CD4-positive, alpha-beta T cell treated with Interleukin-17A for 4 hours (primary cell): ENCODE measurements at regions not wholly inside any gene's neighbourhood (a gene's known extent, or its start where the extent isn't known, plus 50 kb on each side); places are given as distances from the start of the nearest gene placed in this dataset.
"Not testable (repeated sequence)": the region's sequence is repeated elsewhere in the genome, so short reads cannot be mapped to it uniquely, and the experiment has no call there.

Experiments
- DNase-seq: peaks from one replicate; pipeline ENCODE4 v3.0.0-alpha.2; 2020; ENCODE audit warnings: mixed read lengths

DNA sequence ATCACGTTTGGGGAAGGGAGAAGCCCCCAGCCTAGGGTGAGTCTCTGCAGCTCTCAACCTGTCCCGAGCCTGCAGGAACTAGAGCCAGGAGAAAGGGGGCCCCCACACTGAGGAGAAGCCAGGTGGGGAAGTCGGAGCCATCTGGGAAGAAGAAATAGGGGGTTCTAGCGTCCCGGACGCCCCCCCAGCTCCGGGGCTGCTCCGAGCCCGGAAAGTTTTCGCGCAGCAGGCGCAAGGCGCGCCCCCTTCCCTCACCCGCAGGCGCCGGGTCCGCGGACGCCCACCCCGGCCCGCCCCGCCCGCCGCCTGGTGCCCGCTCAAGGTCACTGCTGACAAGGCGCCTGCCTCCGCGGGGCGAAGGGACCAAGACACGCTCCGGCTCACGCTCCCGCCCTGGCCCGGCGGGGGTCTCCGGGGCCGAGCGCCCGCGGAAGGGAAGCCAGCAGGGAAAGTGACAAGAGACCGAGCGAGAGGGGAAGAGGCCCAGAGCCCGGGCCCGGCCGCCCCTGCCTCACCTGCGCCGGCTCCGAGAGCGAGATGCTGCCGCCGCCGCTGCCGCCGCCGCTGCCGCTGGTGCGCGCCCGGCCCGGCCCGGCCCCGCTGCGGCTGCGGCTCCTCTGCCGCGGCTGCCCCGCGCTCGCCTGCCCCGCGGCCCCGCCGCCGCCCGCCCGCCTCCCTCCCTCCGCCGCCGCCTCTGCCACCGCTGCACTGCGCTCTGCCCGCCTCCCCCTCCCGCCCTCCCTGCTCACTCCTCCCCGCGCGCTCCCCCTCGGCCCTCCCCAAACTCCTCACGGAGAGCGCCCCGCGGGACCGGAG is 108.4 kb upstream of the SLC6A11 start:
- DNase-seq = no peak

DNA sequence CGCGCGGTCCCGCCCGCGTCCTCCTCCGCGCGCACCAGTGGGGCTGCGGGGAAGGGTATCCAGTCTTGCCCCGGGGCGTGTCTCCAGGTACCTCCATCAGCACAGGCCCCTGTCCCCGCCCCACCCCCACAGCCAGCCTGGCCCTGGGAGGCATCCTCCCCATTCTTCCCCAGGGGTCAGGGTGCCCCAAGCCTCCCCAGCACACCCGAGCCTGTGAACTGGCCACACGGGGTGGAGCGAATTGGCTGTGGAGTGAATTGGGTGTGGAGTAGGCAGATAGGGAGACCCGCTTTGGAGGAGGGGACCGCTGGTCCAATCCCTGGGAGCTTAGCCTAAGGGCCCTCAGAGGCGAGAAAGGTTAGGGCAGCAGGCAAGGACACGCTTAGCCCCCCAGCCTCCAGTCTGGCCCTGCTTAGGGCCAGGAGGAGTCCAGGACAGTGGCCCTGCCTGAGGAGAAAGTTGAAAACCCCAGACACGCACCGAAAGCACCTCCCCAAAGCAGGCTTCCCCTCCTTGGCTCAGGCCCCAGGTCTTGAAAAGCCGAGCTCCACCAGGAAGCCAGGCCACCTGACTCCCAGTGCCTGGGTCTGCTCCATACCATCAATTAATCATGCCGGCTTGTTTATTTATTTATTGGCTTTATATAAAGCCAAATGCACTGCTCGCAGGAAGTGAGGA is 107.7 kb upstream of the SLC6A11 start:
- DNase-seq = no peak

DNA sequence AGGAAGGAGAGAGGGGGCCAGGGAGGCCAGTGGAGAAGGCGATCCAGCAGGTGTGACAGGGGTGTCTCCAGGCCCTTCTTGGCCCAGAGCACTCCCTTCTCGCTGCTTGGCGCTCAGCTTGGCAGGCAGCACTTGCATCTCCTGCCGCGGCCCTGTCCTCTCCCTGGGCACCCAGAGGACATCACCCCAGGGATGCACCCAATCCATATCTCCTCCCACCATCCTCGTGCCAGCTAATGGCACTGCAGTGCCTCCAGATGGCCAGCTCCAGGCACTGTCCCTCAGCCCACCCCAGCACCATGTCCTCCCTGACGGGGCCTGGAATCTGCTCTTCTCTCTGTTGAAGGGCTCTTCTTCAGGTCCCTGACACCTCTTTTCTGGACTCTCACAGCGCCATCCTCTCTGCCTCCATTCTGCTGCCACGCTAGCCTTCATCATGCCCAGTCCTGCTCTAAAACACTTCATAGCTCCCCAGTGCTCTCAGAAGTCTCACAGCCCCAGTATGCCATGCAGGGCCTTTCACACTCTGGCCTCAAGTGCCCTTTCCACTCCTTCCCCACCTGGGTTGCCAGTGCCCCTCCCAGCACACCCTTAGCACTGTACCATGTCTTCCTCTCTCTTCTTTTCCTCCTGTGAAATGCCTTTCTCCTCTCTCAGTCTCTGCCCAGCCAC is 106.8 kb upstream of the SLC6A11 start:
- DNase-seq = no peak

DNA sequence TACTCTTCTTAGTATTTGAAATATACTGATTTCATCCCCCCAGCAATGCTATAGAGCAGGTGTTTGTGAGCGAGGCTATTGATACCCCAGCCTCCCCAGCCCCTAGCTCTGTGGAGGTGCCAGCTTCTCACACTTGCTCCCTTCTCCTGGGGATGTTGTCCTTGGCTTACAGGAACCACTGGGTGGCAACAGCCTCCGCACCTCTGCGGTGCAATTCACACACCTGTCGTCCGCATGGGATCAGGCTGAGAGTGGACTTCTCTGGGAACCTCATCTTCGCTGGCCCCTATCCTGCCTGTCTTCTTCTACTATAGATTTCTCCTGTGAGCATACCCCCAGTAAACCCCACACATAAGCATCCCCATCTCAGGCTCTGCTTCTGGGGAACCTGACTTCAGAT is 103.9 kb upstream of the SLC6A11 start:
- DNase-seq = no peak

- DNase-seq = no peak
These were observed 102.4 kb upstream of the SLC6A11 start for GRCh38 chr3:10713656-10714055.

GRCh38 chr3:10715886-10716285 is 100.1 kb upstream of the SLC6A11 start:
- DNase-seq = no peak

DNA sequence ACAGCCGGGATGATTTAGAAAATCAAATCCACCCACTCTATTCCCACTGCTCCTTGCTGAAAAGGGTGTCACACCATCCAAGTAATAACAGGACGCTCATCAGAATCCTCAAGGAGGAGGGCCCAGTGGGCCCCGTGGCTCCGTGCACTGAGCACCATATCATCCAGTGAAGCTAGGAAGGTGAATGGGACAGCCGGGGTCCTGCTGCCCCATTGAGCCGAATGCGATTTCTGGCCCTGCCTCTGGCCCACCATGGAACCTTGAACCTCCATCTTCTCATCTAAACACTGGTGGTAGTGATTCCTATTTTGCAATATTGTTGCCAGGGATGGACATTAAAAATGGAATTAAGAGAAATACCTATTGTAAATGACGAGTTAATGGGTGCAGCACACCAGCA is 99.1 kb upstream of the SLC6A11 start:
- DNase-seq = no peak

GRCh38 chr3:10717756-10718155 is 98.3 kb upstream of the SLC6A11 start:
- DNase-seq = no peak

GRCh38 chr3:10721101-10721500 is 94.9 kb upstream of the SLC6A11 start:
- DNase-seq = no peak

DNA sequence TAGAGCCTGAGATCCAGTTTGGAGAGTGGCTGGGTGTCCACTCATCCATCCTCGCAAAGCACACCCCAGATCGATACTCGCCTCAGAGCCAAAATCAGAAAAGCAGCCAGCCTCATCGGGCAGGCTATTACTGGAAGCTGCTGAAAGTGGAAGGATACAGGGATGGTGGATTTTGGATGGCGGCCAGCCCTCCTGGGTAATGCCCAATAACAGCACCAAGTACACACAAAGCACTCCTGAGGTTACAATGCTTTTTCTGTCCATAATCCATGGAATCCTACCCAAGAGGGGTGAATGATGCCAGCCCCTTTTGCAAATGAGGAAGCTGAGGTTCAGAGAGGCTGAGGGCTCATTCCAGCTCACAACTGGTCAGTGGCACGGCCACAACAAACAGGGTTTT is 93.1 kb upstream of the SLC6A11 start:
- no peak for DNase-seq

DNA sequence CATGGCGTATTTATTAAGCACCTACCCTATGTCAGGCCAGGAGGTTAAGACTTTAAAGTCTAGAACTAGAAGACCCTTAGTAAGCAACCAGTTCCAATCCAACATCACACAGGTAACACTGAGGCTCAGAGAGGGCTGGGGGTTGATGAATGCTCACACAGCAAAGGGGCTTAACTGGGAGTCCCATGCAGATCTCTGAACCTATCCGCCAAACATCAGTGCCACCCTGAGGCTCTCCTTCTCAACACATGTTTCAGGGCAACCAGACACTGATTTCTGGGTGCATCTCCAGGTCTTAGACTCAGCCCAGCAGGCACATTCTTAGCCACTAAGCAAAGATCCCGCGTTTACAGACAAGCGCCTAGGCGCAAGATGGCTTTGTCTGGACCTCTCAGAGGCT is 92.0 kb upstream of the SLC6A11 start:
- DNase-seq = no peak

DNA sequence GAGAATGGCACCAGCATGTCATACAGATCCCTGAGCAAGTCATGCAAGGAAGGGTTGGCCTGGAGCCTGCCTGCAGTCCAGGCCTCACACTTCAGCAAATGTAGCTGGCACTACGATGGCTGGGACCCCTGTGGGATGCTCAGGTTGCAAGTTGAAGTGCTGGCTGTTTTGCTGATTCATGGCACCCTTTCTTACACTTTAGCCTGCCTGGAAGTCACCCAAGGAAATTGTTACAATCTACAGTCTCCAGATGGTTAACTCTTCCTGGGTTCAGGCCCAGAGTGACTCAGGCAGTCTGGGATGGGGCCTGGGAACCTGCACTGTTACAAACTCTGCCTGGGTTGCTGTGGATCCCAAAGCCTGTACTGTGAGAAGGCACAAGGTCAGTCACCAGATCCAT is 91.0 kb upstream of the SLC6A11 start:
- DNase-seq = no peak

DNA sequence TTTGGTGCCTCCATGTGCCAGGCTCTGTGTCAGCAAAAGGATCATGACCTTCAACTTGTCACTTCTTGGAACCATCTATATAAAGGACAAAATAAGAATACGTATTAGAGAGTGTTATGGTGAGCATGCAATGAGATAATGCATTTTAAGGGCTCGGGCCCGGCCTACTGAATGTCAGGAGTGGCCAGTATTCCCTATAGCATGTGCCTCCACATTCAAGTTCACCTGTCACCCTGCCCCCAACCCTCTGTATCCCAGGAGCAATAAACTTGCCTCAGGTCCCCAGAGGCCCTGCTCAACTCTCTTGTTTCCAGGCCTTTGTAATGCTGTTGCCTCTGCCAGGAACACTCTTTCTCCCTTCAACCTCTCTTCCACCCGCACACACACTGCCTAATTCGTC is 90.2 kb upstream of the SLC6A11 start:
- DNase-seq = no peak

DNA sequence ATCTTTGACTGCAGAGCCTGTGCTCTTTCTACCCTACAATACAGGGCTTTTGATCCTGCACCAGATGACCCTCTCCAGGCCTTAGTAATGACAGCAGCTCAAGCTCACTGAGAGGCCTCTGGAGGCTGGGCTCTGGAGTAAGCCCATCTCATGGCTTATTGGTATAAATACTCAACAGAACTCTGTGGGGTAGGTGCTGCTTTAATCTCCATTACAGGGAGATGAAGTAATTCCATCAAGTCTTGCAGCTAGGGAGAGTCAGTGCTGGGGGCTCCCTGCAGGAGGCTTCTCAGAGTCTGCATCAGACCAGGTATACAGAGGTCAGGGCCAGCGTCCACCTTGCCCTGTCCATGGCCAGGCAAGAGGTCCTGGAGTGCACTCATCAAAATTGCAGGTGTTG is 89.2 kb upstream of the SLC6A11 start:
- DNase-seq = no peak

DNA sequence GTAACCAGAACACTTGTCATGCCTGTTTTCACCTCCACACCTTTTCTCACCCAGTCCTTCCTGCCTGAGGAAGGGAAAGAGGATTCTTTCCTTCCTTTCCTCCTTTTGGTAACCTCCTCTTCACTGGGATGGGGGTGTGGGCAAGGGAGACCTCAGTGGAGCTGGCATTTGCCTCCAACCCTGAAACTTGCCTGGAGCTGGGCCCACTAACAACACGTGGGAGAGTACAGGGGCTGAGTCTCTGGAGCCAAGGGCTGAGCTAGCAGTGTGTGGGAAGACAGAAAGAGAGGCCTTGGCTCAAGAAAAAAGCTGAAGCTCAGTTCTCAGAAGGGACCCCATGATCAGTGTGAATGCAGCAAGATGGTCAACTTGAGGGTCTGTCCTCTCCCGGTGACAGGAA is 86.6 kb upstream of the SLC6A11 start:
- no peak for DNase-seq

- no peak for DNase-seq
These were observed 83.7 kb upstream of the SLC6A11 start for GRCh38 chr3:10732292-10732691.

DNA sequence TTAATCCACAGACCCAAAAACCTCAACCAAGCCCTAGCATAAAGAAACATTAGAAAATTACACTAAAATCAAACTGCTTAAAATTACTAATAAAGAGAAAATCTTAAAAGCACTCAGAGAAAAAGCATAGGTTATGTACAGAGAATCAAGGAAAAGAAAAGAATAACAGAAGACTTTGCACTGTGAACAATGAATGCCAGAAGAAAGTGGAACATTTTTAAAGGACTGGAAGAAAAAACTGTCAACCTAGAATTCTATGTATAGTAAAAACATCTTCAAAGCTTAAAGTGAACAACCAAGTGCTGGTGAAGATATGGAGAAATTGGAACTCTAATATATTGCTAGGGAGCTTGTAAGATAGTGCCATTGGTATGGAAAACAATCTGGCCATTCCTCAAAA is 82.7 kb upstream of the SLC6A11 start:
- no peak for DNase-seq

DNA sequence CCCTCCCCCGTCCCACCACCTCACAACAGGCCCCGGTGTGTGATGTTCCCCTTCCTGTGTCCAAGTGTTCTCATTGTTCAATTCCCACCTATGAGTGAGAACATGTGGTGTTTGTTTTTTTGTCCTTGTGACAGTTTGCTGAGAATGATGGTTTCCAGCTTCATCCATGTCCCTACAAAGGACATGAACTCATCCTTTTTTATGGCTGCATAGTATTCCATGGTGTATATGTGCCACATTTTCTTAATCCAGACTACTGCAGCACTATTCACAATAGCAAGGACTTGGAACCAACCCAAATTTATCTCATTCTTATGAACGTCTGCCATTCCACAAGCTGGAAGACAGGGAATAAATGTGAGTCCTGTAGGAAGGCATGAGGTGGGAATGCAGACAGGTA is 79.6 kb upstream of the SLC6A11 start:
- DNase-seq = not testable (repeated sequence)

- DNase-seq = no peak
These were observed 78.2 kb upstream of the SLC6A11 start for GRCh38 chr3:10737785-10738184.

GRCh38 chr3:10738688-10739372 is 77.2 kb upstream of the SLC6A11 start:
- peak; percentile 79 for DNase-seq

DNA sequence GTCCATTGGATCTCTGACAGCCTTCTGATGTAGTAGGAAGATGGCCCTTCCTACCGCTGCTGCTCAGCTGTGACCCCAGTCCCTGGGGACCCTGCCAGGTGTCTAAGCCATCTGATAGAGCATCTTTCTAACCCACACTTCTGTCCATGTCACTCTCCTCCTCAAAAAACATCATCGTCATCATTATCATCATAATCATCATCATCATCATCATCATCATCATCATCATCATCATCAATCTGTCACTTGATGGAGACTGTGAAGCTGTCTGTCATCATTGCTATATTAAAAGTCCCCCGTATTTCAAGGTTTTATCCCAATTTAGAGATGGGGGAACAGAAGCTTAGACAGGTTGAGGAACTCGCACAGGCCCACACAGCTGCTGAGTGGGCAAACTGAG is 75.1 kb upstream of the SLC6A11 start:
- DNase-seq = no peak

GRCh38 chr3:10741891-10742671 is 73.9 kb upstream of the SLC6A11 start:
- DNase-seq = no peak
